DND-41 (cell line): ENCODE measurements at regions not wholly inside any gene's neighbourhood (a gene's known extent, or its start where the extent isn't known, plus 50 kb on each side); places are given as distances from the start of the nearest gene placed in this dataset.

Experiments used
- EZH2 ChIP-seq: IDR thresholded peaks from 3 replicates; pipeline ENCODE4 v1.6.1; 2012; ENCODE audit warnings: borderline replicate concordance, low read depth, mild to moderate bottlenecking, moderate library complexity, low read length, inconsistent platforms; ENCODE audit not compliant: severe bottlenecking
- TF ChIP-seq, protein P1 (sequence below): IDR thresholded peaks from 2 replicates; pipeline ENCODE4 v1.5.1; 2012; ENCODE audit warnings: borderline replicate concordance, low read length, moderate library complexity, mild to moderate bottlenecking; ENCODE audit not compliant: poor library complexity, severe bottlenecking; ENCODE audit errors: extremely low read depth

DNA sequence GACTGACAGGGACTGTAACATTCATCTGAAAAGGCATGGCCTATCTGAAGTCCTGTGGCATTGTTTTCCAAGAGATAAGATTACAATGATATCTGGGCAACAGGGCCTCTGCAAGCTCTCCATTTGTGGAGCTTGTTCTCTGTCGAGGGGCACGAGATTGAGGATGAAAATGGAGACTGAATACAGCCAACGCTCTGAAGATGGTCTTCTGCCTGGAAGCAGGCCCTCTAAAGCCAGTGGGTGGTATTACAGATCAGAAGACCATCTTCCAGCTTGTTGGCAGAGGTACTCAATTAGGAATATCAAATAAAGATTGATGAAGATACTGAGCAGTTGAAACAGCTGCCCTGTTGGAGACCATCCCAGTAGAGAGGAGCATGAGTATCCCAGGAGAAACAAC is 288.2 kb downstream of the CENPW start:
- TF ChIP-seq, protein P1, sequence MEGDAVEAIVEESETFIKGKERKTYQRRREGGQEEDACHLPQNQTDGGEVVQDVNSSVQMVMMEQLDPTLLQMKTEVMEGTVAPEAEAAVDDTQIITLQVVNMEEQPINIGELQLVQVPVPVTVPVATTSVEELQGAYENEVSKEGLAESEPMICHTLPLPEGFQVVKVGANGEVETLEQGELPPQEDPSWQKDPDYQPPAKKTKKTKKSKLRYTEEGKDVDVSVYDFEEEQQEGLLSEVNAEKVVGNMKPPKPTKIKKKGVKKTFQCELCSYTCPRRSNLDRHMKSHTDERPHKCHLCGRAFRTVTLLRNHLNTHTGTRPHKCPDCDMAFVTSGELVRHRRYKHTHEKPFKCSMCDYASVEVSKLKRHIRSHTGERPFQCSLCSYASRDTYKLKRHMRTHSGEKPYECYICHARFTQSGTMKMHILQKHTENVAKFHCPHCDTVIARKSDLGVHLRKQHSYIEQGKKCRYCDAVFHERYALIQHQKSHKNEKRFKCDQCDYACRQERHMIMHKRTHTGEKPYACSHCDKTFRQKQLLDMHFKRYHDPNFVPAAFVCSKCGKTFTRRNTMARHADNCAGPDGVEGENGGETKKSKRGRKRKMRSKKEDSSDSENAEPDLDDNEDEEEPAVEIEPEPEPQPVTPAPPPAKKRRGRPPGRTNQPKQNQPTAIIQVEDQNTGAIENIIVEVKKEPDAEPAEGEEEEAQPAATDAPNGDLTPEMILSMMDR, result no peak
- TF ChIP-seq EZH2, result no peak
